ENCODE measurements at regions not wholly inside any gene's neighbourhood (a gene's known extent, or its start where the extent isn't known, plus 50 kb on each side); places are given as distances from the start of the nearest gene placed in this dataset.

- TF ChIP-seq CTCF (IDR thresholded peaks at IDR 0.05), result no peak
- ATAC-seq (ENCODE audit: low FRiP score) (no peak), DNase-seq (ENCODE audit: low spot score) (no peak)
These were observed 374.0 kb downstream of the SHANK2 start for GRCh38 chr11:70878366-70878765.

GRCh38 chr11:70879601-70880285 lies 372.6 kb downstream of the SHANK2 start:
- ATAC-seq (ENCODE audit: low FRiP score) (no peak), DNase-seq (ENCODE audit: low spot score) (no peak)

GRCh38 chr11:70880416-70880815 lies 372.0 kb downstream of the SHANK2 start:
- TF ChIP-seq CTCF (IDR thresholded peaks at IDR 0.05), result no peak
- no peak for ATAC-seq (ENCODE audit: low FRiP score)
- no peak for DNase-seq (ENCODE audit: low spot score)

More at GRCh38 chr11:70879601-70880285, 372.6 kb downstream of the SHANK2 start:
- no peak for TF ChIP-seq CTCF (IDR thresholded peaks at IDR 0.05)

- ATAC-seq (ENCODE audit: low FRiP score) (no peak), DNase-seq (ENCODE audit: low spot score) (no peak)
- TF ChIP-seq CTCF (IDR thresholded peaks at IDR 0.05), result no peak
These were observed 370.2 kb downstream of the SHANK2 start for GRCh38 chr11:70881948-70882715.

GRCh38 chr11:70882716-70883085 lies 369.7 kb downstream of the SHANK2 start:
- ATAC-seq (ENCODE audit: low FRiP score), result no peak
- TF ChIP-seq CTCF (IDR thresholded peaks at IDR 0.05), result no peak
- DNase-seq (ENCODE audit: low spot score), result no peak

GRCh38 chr11:70883323-70883940 lies 368.9 kb downstream of the SHANK2 start:
- DNase-seq (ENCODE audit: low spot score) (no peak), ATAC-seq (ENCODE audit: low FRiP score) (no peak)
- TF ChIP-seq CTCF (IDR thresholded peaks at IDR 0.05), result no peak

Measured in omental fat pad (tissue), 3 donors.